Esophagus squamous epithelium (tissue), 5 donors: ENCODE measurements at regions not wholly inside any gene's neighbourhood (a gene's known extent, or its start where the extent isn't known, plus 50 kb on each side); places are given as distances from the start of the nearest gene placed in this dataset.
"Not testable (repeated sequence)": the region's sequence is repeated elsewhere in the genome, so short reads cannot be mapped to it uniquely, and the experiment has no call there.

Source experiments
- DNase-seq: peaks from one replicate; lab custom pipeline; 2025; lab: John Stamatoyannopoulos, UW
- H3K27ac ChIP-seq, 4 donors: fragments of 200-600 bp; sonication (generic); one replicate each; pipeline ENCODE4 v1.5.1; 2016 to 2019; ENCODE audit warnings: mild to moderate bottlenecking in 1 of 4
- H3K27me3 ChIP-seq, 4 donors: fragments of 200-600 bp; sonication (generic); 1 replicate in 3 of 4; 2 replicates in 1 of 4; pipeline versions ENCODE4 v1.5.1 to v1.6.0; 2017 to 2021; ENCODE audit warnings: antibody characterized with exemption in 1 of 4
- H3K36me3 ChIP-seq, 3 donors: fragments of 200-600 bp; sonication (generic); one replicate each; pipeline ENCODE4 v1.5.1; 2016 to 2019
- H3K4me1 ChIP-seq, 3 donors: fragments of 200-600 bp; sonication (generic); one replicate each; pipeline ENCODE4 v1.5.1; 2017 to 2019
- H3K4me3 ChIP-seq, 4 donors: fragments of 200-600 bp; sonication (generic); 1 replicate in 3 of 4; 2 replicates in 1 of 4; pipeline ENCODE4 v1.5.1; 2016 to 2019; ENCODE audit warnings: mild to moderate bottlenecking in 2 of 4, moderate library complexity in 1 of 4
- H3K9me3 ChIP-seq, 3 donors: fragments of 200-600 bp; sonication (generic); one replicate each; pipeline ENCODE4 v1.5.1; 2016 to 2019
- WGBS, 2 donors: methylation state at CpG; one replicate each; pipeline ENCODE4 v1.1.5; 2018; 5-methylcytosine and 5-hydroxymethylcytosine counted together
- intact Hi-C: fragments of 100-400 bp; cut with DNase I; formaldehyde crosslinking; loops from one replicate; pipeline ENCODE4 v1.15.0; 2022
- donor health status: DM: yes; HTN: yes; CAD: no.

GRCh38 chr7:63570386-63571115 lies 428.1 kb upstream of the ZNF722 start:
- 65 to 68% methylated on average over 15 of the region's 15 CpGs for WGBS, 2 donors
- H3K4me1 ChIP-seq, H3K36me3 ChIP-seq, H3K27me3 ChIP-seq, H3K27ac ChIP-seq, intact Hi-C loops, DNase-seq, H3K4me3 ChIP-seq: not testable (repeated sequence)
- H3K9me3 ChIP-seq: peaks cover 0 to 61% (median 17%) of the 10 kb centered on the region in 3 donors

GRCh38 chr7:63572196-63572595 lies 426.5 kb upstream of the ZNF722 start:
- WGBS, 2 donors: 96 to 100% methylated on average over 4 to 11 of the region's 28 CpGs
- H3K36me3 ChIP-seq, H3K4me3 ChIP-seq, H3K4me1 ChIP-seq, DNase-seq, H3K27me3 ChIP-seq, H3K27ac ChIP-seq, intact Hi-C loops: not testable (repeated sequence)
- H3K9me3 ChIP-seq: peaks cover 0 to 67% (median 23%) of the 10 kb centered on the region in 3 donors

- intact Hi-C loops, H3K4me1 ChIP-seq, H3K27me3 ChIP-seq, H3K27ac ChIP-seq, H3K4me3 ChIP-seq, DNase-seq, H3K36me3 ChIP-seq: not testable (repeated sequence)
- WGBS, 2 donors: 87 to 100% methylated on average over 3 to 5 of the region's 23 CpGs
- peaks cover 0 to 68% (median 26%) of the 10 kb centered on the region in 3 donors for H3K9me3 ChIP-seq
Observed at GRCh38 chr7:63572956-63573355, 425.7 kb upstream of the ZNF722 start.

GRCh38 chr7:63573412-63573811 lies 425.2 kb upstream of the ZNF722 start:
- H3K27ac ChIP-seq, H3K27me3 ChIP-seq, H3K36me3 ChIP-seq, H3K4me1 ChIP-seq, intact Hi-C loops, H3K4me3 ChIP-seq, DNase-seq: not testable (repeated sequence)
- H3K9me3 ChIP-seq: peaks cover 0 to 65% (median 26%) of the 10 kb centered on the region in 3 donors
- 41 to 67% methylated on average over 2 to 4 of the region's 10 CpGs for WGBS, 2 donors

GRCh38 chr7:63576421-63576820 lies 422.2 kb upstream of the ZNF722 start:
- H3K9me3 ChIP-seq: peaks cover 0 to 65% (median 31%) of the 10 kb centered on the region in 3 donors
- H3K27ac ChIP-seq, intact Hi-C loops, H3K27me3 ChIP-seq, H3K36me3 ChIP-seq, DNase-seq, H3K4me3 ChIP-seq, H3K4me1 ChIP-seq: not testable (repeated sequence)
- 76 to 77% methylated on average over 10 of the region's 10 CpGs for WGBS, 2 donors

GRCh38 chr7:63577066-63577465 lies 421.6 kb upstream of the ZNF722 start:
- H3K4me3 ChIP-seq, DNase-seq, H3K27me3 ChIP-seq, H3K27ac ChIP-seq, intact Hi-C loops, H3K4me1 ChIP-seq, H3K36me3 ChIP-seq: not testable (repeated sequence)
- H3K9me3 ChIP-seq: peaks cover 0 to 62% (median 30%) of the 10 kb centered on the region in 3 donors
- 71 to 80% methylated on average over 1 to 2 of the region's 5 CpGs for WGBS, 2 donors

- H3K4me1 ChIP-seq, H3K4me3 ChIP-seq, H3K27me3 ChIP-seq, intact Hi-C loops, H3K27ac ChIP-seq, DNase-seq, H3K36me3 ChIP-seq: not testable (repeated sequence)
- H3K9me3 ChIP-seq: peaks cover 0 to 47% (median 20%) of the 10 kb centered on the region in 3 donors
- WGBS, 2 donors: 75% methylated on average over 3 of the region's 12 CpGs; no CpG with 5 or more reads in 1 of the 2 donors
Observed at GRCh38 chr7:63580045-63580444, 418.6 kb upstream of the ZNF722 start.

GRCh38 chr7:63580536-63581300 lies 417.9 kb upstream of the ZNF722 start:
- H3K4me3 ChIP-seq, intact Hi-C loops, H3K4me1 ChIP-seq, H3K27me3 ChIP-seq, DNase-seq, H3K36me3 ChIP-seq, H3K27ac ChIP-seq: not testable (repeated sequence)
- WGBS, 2 donors: 76 to 83% methylated on average over 3 to 6 of the region's 28 CpGs
- H3K9me3 ChIP-seq: peaks cover 0 to 47% (median 20%) of the 10 kb centered on the region in 3 donors

- H3K4me3 ChIP-seq, DNase-seq, H3K27ac ChIP-seq, H3K4me1 ChIP-seq, H3K27me3 ChIP-seq, H3K36me3 ChIP-seq, intact Hi-C loops: not testable (repeated sequence)
- 84 to 88% methylated on average over 6 to 9 of the region's 12 CpGs for WGBS, 2 donors
- peaks cover 0 to 30% (median 12%) of the 10 kb centered on the region in 3 donors for H3K9me3 ChIP-seq
Observed at GRCh38 chr7:63582771-63583170, 415.9 kb upstream of the ZNF722 start.

- DNase-seq, H3K4me3 ChIP-seq, H3K36me3 ChIP-seq, H3K4me1 ChIP-seq, H3K27me3 ChIP-seq, intact Hi-C loops, H3K9me3 ChIP-seq, H3K27ac ChIP-seq: not testable (repeated sequence)
- WGBS, 2 donors: 80 to 100% methylated on average over 1 of the region's 11 CpGs
Observed at GRCh38 chr7:63587151-63587853, 411.3 kb upstream of the ZNF722 start.

GRCh38 chr7:63591249-63591648 lies 407.4 kb upstream of the ZNF722 start:
- H3K9me3 ChIP-seq, intact Hi-C loops, H3K4me3 ChIP-seq, H3K36me3 ChIP-seq, DNase-seq, H3K4me1 ChIP-seq, H3K27me3 ChIP-seq, H3K27ac ChIP-seq: not testable (repeated sequence)
- no CpG with 5 or more reads among the region's 11 CpGs for WGBS, 2 donors

- intact Hi-C loops, H3K4me3 ChIP-seq, H3K27ac ChIP-seq, H3K36me3 ChIP-seq, H3K27me3 ChIP-seq, H3K4me1 ChIP-seq, H3K9me3 ChIP-seq, DNase-seq: not testable (repeated sequence)
- no CpG with 5 or more reads among the region's 4 CpGs for WGBS, 2 donors
Observed at GRCh38 chr7:63603812-63604211, 394.8 kb upstream of the ZNF722 start.
